ENCODE measurements at regions not wholly inside any gene's neighbourhood (a gene's known extent, or its start where the extent isn't known, plus 50 kb on each side); places are given as distances from the start of the nearest gene placed in this dataset.
A peak's percentile ranks its signal among the peaks of the same experiment; 100 is the strongest.

- Histone ChIP-seq H3K27me3 (ENCODE audit: control insufficient read depth in 3 of 3, insufficient read depth in 3 of 3, low read depth in 1 of 3, low read length in 3 of 3) (no peaks in the 10 kb centered on the region), H2AFZ (ENCODE audit: low read length) (no peak overlapping the region), H2BK120ac (ENCODE audit: low read depth, low read length) (no peak overlapping the region), H4K91ac (ENCODE audit: low read depth, low read length, poor library complexity) (no peak overlapping the region), H3K9ac (ENCODE audit: low read depth, low read length, poor library complexity) (no peak overlapping the region), H3K79me1 (ENCODE audit: low read depth, low read length) (no peaks in the 10 kb centered on the region), H3K4me1 (ENCODE audit: control insufficient read depth in 2 of 2, insufficient read depth in 1 of 2, low read depth in 1 of 2, low read length in 2 of 2) (peaks cover 7 to 15% of the 10 kb centered on the region in 2 donors), H3K27ac (replicated peaks; ENCODE audit: low read length) (no peak overlapping the region), H3K14ac (ENCODE audit: low read length) (no peak overlapping the region), H3K36me3 (replicated peaks in 1 of 2; ENCODE audit: control insufficient read depth in 2 of 2, insufficient read depth in 2 of 2, low read length in 2 of 2) (no peaks in the 10 kb centered on the region), H3K9me3 (replicated peaks in 1 of 2; ENCODE audit: control insufficient read depth in 2 of 2, insufficient read depth in 1 of 2, low read depth in 1 of 2, low read length in 2 of 2) (peaks cover 0 to 4% of the 10 kb centered on the region in 2 donors), H2BK15ac (ENCODE audit: low read length) (no peak overlapping the region), H3K4ac (ENCODE audit: low read length) (no peak overlapping the region), H2BK5ac (ENCODE audit: low read length) (no peak overlapping the region), H4K8ac (ENCODE audit: low read depth, low read length) (peak overlapping the region; percentile 95), H3K4me2 (ENCODE audit: insufficient read depth, low read length, poor library complexity, severe bottlenecking) (no peak overlapping the region), H2BK12ac (ENCODE audit: low read length) (no peak overlapping the region), H2AK5ac (ENCODE audit: low read depth, low read length) (peak overlapping the region; percentile 73), H3K23ac (ENCODE audit: low read depth, low read length, poor library complexity) (no peak overlapping the region), H3K18ac (ENCODE audit: low read length) (peak overlapping the region; percentile 97), H3K4me3 (ENCODE audit: low read length in 2 of 2) (no peak overlapping the region)
- DNase-seq (ENCODE audit: low spot score): no peak
- no CpG with 5 or more reads among the region's 17 CpGs for WGBS, 2 donors (ENCODE audit: extremely low coverage in 2 of 2, insufficient read length in 2 of 2, insufficient replicate concordance in 1 of 2)
These were observed 163.4 kb downstream of the SEC14L1 start for GRCh38 chr17:77304051-77304745.

- Histone ChIP-seq H3K23ac (ENCODE audit: low read depth, low read length, poor library complexity) (no peak overlapping the region), H3K4ac (ENCODE audit: low read length) (no peak overlapping the region), H2BK15ac (ENCODE audit: low read length) (peak overlapping the region; percentile 82), H2BK12ac (ENCODE audit: low read length) (peak overlapping the region; percentile 27), H3K4me3 (ENCODE audit: low read length in 2 of 2) (no peak overlapping the region), H3K9me3 (replicated peaks in 1 of 2; ENCODE audit: control insufficient read depth in 2 of 2, insufficient read depth in 1 of 2, low read depth in 1 of 2, low read length in 2 of 2) (no peaks in the 10 kb centered on the region), H3K14ac (ENCODE audit: low read length) (no peak overlapping the region), H4K91ac (ENCODE audit: low read depth, low read length, poor library complexity) (peak overlapping the region; percentile 41), H2BK5ac (ENCODE audit: low read length) (no peak overlapping the region), H3K9ac (ENCODE audit: low read depth, low read length, poor library complexity) (no peak overlapping the region), H3K36me3 (replicated peaks in 1 of 2; ENCODE audit: control insufficient read depth in 2 of 2, insufficient read depth in 2 of 2, low read length in 2 of 2) (no peaks in the 10 kb centered on the region), H3K27me3 (ENCODE audit: control insufficient read depth in 3 of 3, insufficient read depth in 3 of 3, low read depth in 1 of 3, low read length in 3 of 3) (no peaks in the 10 kb centered on the region), H3K27ac (replicated peaks; ENCODE audit: low read length) (no peak overlapping the region), H4K8ac (ENCODE audit: low read depth, low read length) (peak overlapping the region; percentile 95), H3K4me1 (ENCODE audit: control insufficient read depth in 2 of 2, insufficient read depth in 1 of 2, low read depth in 1 of 2, low read length in 2 of 2) (peaks cover 7 to 15% of the 10 kb centered on the region in 2 donors), H3K79me1 (ENCODE audit: low read depth, low read length) (no peaks in the 10 kb centered on the region), H2AFZ (ENCODE audit: low read length) (no peak overlapping the region), H3K4me2 (ENCODE audit: insufficient read depth, low read length, poor library complexity, severe bottlenecking) (no peak overlapping the region), H3K18ac (ENCODE audit: low read length) (peak overlapping the region; percentile 97), H2BK120ac (ENCODE audit: low read depth, low read length) (no peak overlapping the region), H2AK5ac (ENCODE audit: low read depth, low read length) (peak overlapping the region; percentile 73)
- DNase-seq (ENCODE audit: low spot score): no peak
- no CpG with 5 or more reads among the region's 21 CpGs for WGBS, 2 donors (ENCODE audit: extremely low coverage in 2 of 2, insufficient read length in 2 of 2, insufficient replicate concordance in 1 of 2)
These were observed 164.1 kb downstream of the SEC14L1 start for GRCh38 chr17:77304746-77305473.

DNA sequence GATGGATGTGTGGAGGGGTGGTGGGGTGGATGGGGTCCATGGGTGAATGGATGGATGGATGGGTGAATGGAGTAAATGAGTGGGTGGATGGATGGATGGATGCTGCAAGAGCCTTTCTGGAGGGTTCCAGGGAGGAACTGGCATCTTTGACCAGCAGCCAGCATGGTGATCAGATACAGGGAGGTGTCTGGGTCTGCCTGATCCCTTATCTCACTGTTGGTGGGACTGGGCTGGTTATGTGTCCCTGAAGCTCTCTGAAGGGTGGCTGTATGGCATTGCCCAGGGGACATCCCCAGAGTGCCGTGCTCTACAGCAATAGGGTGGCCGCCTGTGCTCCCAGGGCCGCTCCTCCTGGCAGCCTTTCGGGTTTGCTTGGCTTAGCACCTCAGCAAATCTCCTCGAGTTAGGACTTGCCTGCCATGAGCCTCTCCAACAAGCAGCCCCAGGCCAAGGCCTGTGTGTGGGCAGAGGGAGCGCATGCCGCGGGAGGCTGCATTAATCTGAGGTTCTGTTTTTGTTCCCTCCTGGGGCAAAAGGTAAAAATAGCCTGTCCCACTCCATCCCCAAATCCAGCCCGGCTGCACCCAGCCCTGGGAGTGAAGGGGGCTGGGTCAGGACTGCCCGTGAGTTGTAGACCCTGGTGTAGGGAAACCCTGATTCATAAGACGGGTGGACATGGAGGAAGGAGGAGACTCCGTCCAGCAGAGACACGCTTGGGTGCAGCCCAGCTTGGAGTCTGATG, 165.4 kb downstream of the SEC14L1 start:
- Histone ChIP-seq H3K23ac (ENCODE audit: low read depth, low read length, poor library complexity) (no peak overlapping the region), H3K4me1 (ENCODE audit: control insufficient read depth in 2 of 2, insufficient read depth in 1 of 2, low read depth in 1 of 2, low read length in 2 of 2) (peaks cover 7 to 15% of the 10 kb centered on the region in 2 donors), H3K4ac (ENCODE audit: low read length) (no peak overlapping the region), H3K36me3 (replicated peaks in 1 of 2; ENCODE audit: control insufficient read depth in 2 of 2, insufficient read depth in 2 of 2, low read length in 2 of 2) (no peaks in the 10 kb centered on the region), H4K8ac (ENCODE audit: low read depth, low read length) (no peak overlapping the region), H3K27me3 (ENCODE audit: control insufficient read depth in 3 of 3, insufficient read depth in 3 of 3, low read depth in 1 of 3, low read length in 3 of 3) (no peaks in the 10 kb centered on the region), H3K4me3 (ENCODE audit: low read length in 2 of 2) (peak overlapping the region in 1 of 2 donors; percentile 25), H3K79me1 (ENCODE audit: low read depth, low read length) (no peaks in the 10 kb centered on the region), H2BK12ac (ENCODE audit: low read length) (no peak overlapping the region), H3K9ac (ENCODE audit: low read depth, low read length, poor library complexity) (no peak overlapping the region), H3K9me3 (replicated peaks in 1 of 2; ENCODE audit: control insufficient read depth in 2 of 2, insufficient read depth in 1 of 2, low read depth in 1 of 2, low read length in 2 of 2) (peaks cover 0 to 2% of the 10 kb centered on the region in 2 donors), H2BK5ac (ENCODE audit: low read length) (peak overlapping the region; percentile 40), H3K4me2 (ENCODE audit: insufficient read depth, low read length, poor library complexity, severe bottlenecking) (no peak overlapping the region), H2BK120ac (ENCODE audit: low read depth, low read length) (peak overlapping the region; percentile 47), H3K14ac (ENCODE audit: low read length) (no peak overlapping the region), H2BK15ac (ENCODE audit: low read length) (no peak overlapping the region), H3K18ac (ENCODE audit: low read length) (peak overlapping the region; percentile 5), H4K91ac (ENCODE audit: low read depth, low read length, poor library complexity) (no peak overlapping the region), H2AK5ac (ENCODE audit: low read depth, low read length) (peak overlapping the region; percentile 53), H2AFZ (ENCODE audit: low read length) (no peak overlapping the region), H3K27ac (replicated peaks; ENCODE audit: low read length) (no peak overlapping the region)
- WGBS, 2 donors (ENCODE audit: extremely low coverage in 2 of 2, insufficient read length in 2 of 2, insufficient replicate concordance in 1 of 2): no CpG with 5 or more reads among the region's 13 CpGs
- DNase-seq (ENCODE audit: low spot score): no peak
